VCaP (cell line): ENCODE measurements at regions not wholly inside any gene's neighbourhood (a gene's known extent, or its start where the extent isn't known, plus 50 kb on each side); places are given as distances from the start of the nearest gene placed in this dataset.
A peak's percentile ranks its signal among the peaks of the same experiment; 100 is the strongest.
"Not testable (repeated sequence)": the region's sequence is repeated elsewhere in the genome, so short reads cannot be mapped to it uniquely, and the experiment has no call there.

Experiments
- H3K27ac ChIP-seq: fragments of 450-650 bp; 2 replicates; pipeline ENCODE4 v1.5.1; 2017

DNA sequence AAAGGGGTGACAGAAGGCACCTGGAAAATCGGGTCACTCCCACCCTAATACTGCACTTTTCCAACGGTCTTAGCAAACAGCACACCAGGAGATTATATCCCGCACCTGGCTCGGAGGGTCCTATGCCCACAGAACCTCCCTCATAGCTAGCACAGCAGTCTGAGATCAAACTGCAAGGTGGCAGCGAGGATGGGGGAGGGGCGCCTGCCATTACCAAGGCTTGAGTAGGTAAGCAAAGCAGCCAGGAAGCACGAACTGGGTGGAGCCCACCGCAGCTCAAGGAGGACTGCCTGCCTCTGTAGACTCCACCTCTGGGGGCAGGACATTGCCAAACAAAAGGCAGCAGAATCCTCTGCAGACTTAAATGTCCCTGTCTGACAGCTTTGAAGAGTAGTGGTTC lies 101.8 kb downstream of the TBX20 start:
- H3K27ac ChIP-seq = not testable (repeated sequence)

DNA sequence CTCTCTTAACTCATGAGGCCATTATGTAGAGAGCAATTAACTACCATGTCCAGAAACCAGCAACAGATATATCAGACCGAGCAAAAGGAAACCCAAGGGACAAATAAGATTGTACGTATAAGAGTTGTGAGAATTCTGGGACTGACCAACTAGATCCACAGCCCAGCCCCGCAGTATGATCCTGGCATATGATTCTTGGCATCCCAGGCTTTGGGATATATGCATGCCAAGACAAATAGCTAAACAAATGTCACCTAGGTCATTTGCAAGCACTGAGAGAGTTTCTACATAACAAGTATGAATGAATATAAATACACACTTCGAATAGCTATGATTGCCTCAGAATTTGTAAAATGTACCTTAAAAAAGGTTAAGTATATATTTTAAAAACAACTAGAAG lies 105.9 kb downstream of the TBX20 start:
- peak overlapping the region; percentile 25; the same call in 1 of the 2 replicates for H3K27ac ChIP-seq

DNA sequence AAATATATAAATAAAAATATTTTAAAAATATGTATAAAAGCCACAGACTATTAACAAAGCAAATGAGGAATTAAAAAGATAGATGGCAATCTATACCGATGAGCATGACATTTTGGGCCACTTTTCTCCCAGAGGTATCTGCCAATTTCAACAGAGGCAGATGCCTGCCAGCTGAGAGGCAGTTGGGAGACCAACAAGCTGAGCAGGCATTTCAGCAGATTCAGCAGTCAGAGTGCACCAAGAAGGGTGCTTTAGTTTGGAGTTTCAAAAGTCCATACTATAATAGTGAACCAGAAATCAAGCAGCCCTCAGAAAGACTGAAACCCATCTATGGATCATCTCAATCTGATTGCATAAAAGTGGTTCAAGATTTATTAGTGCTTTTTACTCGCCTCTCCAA lies 104.8 kb upstream of the DPY19L1 start:
- not testable (repeated sequence) for H3K27ac ChIP-seq

DNA sequence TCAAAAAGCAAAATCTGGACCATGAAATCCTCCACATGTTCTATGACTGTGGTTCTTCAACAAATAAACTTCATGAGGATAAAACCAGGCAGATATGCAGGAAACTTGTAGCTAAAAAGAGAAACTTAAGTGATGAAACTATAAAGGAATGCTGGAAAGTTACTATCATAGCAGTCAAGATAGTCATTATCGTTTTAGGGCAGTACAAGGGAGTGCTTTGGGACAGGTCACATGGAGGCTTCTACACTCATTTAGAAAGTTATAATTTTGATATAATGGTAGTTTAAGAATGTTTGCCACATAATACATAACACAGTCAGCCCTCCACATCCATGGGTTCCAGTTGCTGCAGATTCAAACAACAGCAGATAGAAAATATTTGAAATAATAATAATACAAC lies 102.0 kb upstream of the DPY19L1 start:
- not testable (repeated sequence) for H3K27ac ChIP-seq

GRCh38 chr7:35133465-35133864 lies 96.2 kb upstream of the DPY19L1 start:
- not testable (repeated sequence) for H3K27ac ChIP-seq

DNA sequence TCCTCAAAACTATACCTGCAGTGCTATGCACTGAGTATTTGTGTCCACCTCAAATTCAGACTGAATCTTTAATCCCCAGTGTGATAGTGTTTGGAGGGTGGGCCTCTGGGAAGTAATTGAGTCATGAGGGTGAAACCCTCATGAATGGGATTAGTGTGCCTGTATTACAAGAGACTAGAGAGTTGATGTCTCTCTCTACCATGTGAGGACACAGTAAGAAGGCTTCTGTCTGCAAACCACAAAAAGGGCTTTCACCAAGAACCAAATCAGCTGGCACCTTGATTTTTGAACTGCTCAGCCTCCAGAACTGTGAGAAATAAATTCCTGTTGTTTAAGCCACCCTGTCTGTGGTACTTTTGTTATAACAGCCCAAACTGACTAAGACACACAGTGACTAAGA lies 95.7 kb upstream of the DPY19L1 start:
- not testable (repeated sequence) for H3K27ac ChIP-seq

DNA sequence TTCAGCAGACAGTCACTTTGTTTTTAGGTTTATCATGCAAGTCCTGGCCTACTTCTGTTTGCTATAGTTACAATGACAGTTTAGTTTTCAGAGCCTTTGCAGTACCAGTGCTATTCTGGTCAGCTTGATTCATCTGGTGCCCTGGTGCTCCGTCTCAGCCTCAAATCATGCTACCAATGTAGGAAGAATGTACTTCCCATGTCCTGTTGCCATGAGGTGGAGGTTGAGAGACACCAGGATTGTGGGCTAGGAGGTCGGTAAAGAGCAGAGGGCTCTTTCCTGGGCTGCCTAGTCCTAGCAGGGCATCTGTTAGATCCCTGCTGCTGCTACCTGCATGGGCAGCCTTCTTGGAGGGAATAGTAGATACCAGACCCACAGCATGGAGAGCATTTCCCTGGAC lies 91.4 kb upstream of the DPY19L1 start:
- H3K27ac ChIP-seq = not testable (repeated sequence)

- H3K27ac ChIP-seq = not testable (repeated sequence)
Observed at GRCh38 chr7:35118526-35118925, 81.2 kb upstream of the DPY19L1 start.

DNA sequence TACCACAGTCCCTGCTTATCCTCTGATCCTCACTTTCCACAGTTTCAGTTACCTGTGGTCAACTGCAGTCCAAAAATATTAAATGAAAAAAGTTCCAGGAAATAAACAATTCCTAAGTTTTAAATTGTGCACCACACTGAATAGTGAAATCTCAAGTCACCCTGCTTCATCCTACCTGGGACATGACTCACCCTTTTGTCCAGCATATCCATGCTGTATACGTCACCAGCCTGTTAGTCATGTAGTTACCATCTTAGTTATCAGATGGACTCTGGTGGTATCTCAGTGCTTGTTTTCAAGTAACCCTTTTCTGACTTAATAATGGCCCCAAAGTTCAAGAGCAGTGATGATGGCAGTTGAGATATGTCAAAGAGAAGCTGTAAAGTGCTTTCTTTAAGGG lies 69.4 kb upstream of the DPY19L1 start:
- not testable (repeated sequence) for H3K27ac ChIP-seq

DNA sequence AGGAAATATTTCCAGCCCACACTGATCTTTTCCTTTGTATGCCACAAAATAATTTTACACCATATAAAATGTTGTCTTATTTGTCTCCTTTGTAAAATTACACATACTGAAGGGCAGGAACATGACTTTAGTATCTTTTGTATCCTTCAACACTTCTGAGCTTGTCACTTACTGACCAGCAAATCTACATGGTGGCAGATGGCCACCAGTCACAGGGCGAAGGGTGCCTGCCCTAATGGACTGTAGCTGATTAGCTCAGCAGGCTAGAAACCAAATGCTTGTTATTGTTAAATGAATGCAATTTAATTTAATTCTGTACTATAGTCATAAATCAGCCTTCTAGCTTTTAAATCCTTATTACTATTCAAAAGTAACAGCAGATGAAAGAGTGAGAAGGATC lies 68.2 kb upstream of the DPY19L1 start:
- H3K27ac ChIP-seq = not testable (repeated sequence)

DNA sequence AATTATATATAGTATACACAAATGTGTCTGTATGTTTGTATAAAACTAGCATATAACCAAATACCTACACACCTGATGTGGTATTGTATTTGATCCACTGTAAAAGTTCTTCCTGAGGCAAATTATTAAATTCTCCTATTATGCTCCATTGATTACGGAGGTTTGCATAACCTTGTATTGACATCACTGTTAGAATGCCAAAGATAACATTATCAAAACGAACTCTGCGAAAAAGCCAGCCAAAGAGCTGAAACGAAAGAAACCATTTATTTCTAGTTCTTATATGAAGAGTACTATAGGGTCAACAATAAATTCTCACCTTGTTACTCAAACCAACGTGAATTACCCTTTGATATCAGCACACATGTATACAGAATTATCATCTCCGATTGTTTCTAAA lies 65.6 kb upstream of the DPY19L1 start:
- not testable (repeated sequence) for H3K27ac ChIP-seq

DNA sequence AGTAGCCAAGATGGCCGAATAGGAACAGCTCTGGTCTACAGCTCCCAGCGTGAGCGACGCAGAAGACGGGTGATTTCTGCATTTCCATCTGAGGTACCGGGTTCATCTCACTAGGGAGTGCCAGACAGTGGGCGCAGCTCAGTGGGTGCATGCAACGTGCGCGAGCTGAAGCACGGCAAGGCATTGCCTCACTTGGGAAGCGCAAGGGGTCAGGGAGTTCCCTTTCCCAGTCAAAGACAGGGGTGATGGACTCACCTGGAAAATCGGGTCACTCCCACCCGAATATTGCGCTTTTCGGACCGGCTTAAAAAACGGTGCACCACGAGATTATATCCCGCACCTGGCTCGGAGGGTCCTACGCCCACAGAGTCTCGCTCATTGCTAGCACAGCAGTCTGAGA lies 55.7 kb upstream of the DPY19L1 start:
- not testable (repeated sequence) for H3K27ac ChIP-seq
